AG10803 (cell line): ENCODE measurements at regions not wholly inside any gene's neighbourhood (a gene's known extent, or its start where the extent isn't known, plus 50 kb on each side); places are given as distances from the start of the nearest gene placed in this dataset.

Experiments
- DNase-seq: peaks from one replicate; pipeline ENCODE4 v3.0.0; 2010; ENCODE audit warnings: low read depth
- H3K4me3 ChIP-seq: 2 replicates; pipeline ENCODE4 v1.5.1; 2011; ENCODE audit warnings: mild to moderate bottlenecking, low read length, control low read depth
- CTCF ChIP-seq: conservative IDR thresholded peaks from 2 replicates; pipeline ENCODE4 v1.5.1; 2011; ENCODE audit warnings: mild to moderate bottlenecking, low read length, control low read depth, inconsistent platforms

DNA sequence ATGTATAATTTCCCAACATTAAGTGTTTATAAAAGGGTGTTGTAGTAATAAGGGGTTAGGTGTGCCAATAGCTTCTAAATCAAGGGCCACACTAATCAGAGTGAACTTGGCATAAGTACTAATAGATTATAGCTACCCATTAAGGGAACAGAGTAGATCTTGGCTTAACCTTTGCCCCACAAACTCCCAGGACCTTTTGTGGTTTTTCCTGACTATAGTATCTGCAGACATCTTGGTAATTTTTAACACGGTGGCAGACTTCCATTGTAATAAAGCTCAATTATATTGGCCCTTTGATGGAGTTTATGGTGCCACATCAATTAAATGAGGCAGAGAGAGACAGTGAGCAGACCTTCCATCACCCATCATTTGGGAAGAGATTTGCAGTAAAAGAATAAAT, 358.5 kb upstream of the HNRNPA3 start:
- no peak for DNase-seq
- H3K4me3 ChIP-seq = no peak overlapping the region
- no peak for TF ChIP-seq CTCF

- DNase-seq = no peak
- TF ChIP-seq CTCF = no peak
- H3K4me3 ChIP-seq = no peak overlapping the region
Observed at GRCh38 chr2:176854878-176855277, 357.7 kb upstream of the HNRNPA3 start.

GRCh38 chr2:176856683-176857082, 355.9 kb upstream of the HNRNPA3 start:
- no peak for DNase-seq
- H3K4me3 ChIP-seq = no peak overlapping the region
- TF ChIP-seq CTCF = no peak

DNA sequence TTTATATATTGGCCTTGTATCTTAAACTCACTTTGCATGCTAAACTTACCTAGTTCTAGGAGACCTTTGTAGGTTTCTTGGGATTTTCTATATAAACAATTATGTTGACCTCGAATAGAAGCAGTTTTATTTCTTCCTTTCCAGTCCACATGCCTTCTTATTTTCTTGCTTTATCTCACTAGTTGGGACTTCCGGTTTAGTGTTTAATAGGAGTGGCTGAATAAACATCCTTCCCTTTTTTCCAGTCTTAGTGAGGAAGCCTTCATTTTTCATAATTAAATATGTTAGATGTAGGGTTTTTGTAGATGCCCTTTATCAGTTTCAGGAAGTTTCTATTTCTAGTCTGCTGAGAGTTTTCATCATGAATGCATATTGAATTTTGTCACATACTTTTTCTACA, 347.3 kb upstream of the HNRNPA3 start:
- no peak overlapping the region for H3K4me3 ChIP-seq
- no peak for TF ChIP-seq CTCF
- no peak for DNase-seq

DNA sequence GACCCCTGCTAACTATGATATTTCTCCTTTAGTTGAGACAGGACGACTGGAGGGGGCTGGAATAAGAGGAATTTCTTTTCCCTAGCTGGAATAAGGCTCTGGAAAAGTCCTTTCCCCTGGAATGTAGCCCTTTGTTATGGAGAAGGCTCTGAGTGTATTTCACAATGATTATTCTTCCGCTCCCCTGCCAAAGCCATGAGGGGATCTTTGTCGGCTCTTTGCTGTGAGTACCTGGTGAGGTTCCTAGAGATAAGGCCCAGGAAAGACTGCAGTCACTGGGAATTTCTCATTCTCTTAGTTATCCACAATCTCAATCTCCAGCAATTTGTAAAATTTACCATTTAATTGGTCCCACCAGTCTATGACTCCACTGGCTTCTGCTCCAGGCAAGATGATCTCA, 340.2 kb upstream of the HNRNPA3 start:
- H3K4me3 ChIP-seq = no peak overlapping the region
- DNase-seq = no peak
- TF ChIP-seq CTCF = no peak

- TF ChIP-seq CTCF = peak; percentile 22
- peak; percentile 0 for DNase-seq
- H3K4me3 ChIP-seq = no peak overlapping the region
Observed at GRCh38 chr2:176873403-176873802, 339.2 kb upstream of the HNRNPA3 start.

DNA sequence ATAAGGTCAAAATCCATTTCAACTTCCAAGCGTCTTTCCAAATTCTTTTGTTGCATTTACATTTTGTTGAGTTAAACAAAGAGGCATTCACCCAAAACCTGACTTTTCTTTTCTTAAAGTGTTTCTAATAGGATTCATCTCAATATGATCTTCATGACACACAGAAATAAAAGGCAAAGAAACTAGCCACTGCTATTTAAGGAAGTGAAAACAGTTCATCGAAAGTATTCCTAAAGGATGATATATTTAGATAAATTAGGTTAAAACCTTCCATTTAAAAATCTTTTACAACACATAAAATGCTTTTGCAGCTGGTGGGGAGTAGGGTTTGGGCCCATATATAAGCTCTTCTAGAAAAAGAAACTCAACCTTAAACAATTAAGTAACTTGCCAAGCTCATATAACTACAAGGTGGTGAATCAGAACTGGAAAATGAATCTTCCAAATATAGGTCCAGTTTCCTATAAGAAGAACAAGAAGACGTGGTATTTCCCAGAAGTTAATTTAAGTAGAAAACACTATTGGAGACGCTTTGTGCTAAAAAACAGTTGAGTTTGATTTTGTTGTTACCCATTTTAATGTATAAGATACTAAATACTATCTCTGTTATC, 336.0 kb upstream of the HNRNPA3 start:
- no peak overlapping the region for H3K4me3 ChIP-seq
- TF ChIP-seq CTCF = no peak
- no peak for DNase-seq
